C4-2B (cell line): ENCODE measurements at regions not wholly inside any gene's neighbourhood (a gene's known extent, or its start where the extent isn't known, plus 50 kb on each side); places are given as distances from the start of the nearest gene placed in this dataset.

Experiments
- H3K27ac ChIP-seq: fragments of 450-650 bp; 2 replicates; pipeline ENCODE4 v1.5.1; 2017
- ZFX ChIP-seq: fragments of 450-650 bp; IDR thresholded peaks from 2 replicates; pipeline ENCODE4 v1.6.1; 2017
- TF ChIP-seq, protein P1 (sequence below): fragments of 450-650 bp; conservative IDR thresholded peaks from 2 replicates; pipeline ENCODE4 v1.5.1; 2017; ENCODE audit warnings: mild to moderate bottlenecking

DNA sequence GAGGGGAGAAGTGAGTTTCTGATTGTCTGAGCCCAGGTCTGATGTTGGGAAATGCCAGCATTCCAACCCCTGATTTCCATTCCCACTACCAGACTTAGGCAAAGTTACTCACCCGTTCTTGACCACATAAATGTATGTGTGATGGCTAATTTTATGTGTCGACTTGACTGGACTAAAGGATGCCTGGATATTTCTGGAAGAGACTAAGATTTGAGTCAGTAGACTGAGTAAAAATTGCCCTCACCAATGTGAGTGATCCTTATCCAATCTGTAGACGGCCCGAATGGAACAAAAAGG, 95.8 kb upstream of the TAB2 start:
- H3K27ac ChIP-seq: 0 out of 2 replicates have a peak overlapping the region, but pooled peaks have one; percentile 18
- TF ChIP-seq, protein P1, sequence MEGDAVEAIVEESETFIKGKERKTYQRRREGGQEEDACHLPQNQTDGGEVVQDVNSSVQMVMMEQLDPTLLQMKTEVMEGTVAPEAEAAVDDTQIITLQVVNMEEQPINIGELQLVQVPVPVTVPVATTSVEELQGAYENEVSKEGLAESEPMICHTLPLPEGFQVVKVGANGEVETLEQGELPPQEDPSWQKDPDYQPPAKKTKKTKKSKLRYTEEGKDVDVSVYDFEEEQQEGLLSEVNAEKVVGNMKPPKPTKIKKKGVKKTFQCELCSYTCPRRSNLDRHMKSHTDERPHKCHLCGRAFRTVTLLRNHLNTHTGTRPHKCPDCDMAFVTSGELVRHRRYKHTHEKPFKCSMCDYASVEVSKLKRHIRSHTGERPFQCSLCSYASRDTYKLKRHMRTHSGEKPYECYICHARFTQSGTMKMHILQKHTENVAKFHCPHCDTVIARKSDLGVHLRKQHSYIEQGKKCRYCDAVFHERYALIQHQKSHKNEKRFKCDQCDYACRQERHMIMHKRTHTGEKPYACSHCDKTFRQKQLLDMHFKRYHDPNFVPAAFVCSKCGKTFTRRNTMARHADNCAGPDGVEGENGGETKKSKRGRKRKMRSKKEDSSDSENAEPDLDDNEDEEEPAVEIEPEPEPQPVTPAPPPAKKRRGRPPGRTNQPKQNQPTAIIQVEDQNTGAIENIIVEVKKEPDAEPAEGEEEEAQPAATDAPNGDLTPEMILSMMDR: no peak
- TF ChIP-seq ZFX: no peak

DNA sequence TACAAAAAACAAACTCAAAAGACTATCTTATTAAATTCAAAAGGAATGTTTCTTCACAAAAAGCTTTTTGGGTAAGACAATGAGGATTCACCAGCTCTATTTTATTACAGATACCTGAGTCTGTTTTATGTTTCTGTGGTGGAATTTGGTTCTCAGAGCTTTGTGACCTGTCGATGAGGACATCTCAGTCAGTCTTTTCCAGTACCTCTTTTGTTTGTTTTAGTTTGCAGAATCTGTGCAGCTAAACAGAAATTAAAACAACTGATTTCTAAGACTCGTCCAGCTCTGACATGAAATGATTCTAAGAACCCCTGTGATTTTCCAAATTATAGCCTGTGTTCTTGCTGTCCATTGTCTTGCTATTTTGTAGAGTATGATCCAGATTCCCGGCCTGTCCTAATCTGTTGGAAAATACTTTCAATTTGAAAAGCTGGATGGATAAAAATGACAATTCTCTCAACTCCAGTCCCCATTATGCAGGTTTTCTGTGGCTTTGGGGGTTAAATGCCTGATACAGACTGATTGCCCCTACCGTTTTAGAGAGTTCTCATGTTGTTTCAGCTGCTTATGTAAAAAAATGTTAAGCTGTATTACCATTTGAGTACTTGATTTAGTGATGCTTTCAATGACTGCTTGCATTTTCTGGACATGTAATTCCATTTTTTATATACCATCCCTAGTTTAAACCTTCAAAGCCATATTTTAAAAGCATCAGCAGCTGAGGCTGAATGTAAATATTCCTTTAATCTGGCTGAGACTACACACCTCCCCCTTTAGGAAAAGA, 94.2 kb upstream of the TAB2 start:
- H3K27ac ChIP-seq: no peak overlapping the region
- TF ChIP-seq, protein P1: no peak
- no peak for TF ChIP-seq ZFX

DNA sequence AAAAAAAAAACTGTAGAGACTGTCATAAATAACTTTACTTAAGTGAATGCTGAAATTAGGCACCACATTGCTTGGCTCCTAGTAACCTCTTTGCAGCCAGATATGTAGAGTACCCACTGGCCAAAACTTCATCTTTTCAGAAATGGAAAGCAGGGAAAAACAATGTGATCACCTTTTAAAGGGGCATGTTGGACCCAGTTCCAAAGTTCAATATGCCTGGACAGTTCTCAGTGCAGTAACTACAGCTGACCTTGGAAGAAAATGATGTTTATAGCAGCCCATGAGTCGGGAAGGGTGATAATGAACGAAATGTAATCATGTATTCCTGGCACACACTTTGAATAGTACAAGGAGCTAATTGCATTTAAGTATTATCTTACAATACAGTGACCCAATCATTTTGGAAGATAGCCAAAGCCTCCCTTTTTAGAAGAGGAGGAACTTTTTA, 93.6 kb upstream of the TAB2 start:
- TF ChIP-seq, protein P1: no peak
- no peak for TF ChIP-seq ZFX

DNA sequence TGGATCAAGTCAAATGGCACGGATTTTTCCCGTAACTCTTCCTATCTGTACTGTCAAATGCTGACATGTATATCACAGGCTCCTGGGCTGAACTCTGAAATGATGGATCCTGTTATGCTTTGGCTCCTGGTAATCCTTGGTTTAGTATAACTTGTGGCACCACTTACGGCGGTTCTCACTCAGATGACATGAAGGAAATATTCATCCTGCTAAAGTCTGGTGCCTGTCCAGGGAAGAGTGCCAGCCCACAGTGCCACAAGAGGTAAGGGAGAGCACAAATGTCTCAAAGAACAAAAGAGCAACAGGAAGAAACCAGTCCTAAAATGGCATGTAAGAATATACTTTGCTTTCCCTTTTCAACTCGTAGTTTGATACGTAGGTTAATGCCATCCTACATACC, 93.1 kb upstream of the TAB2 start:
- TF ChIP-seq, protein P1: no peak
- no peak for TF ChIP-seq ZFX
- H3K27ac ChIP-seq: no peak overlapping the region

More for the DNA sequence above, 93.6 kb upstream of the TAB2 start:
- H3K27ac ChIP-seq: no peak overlapping the region

DNA sequence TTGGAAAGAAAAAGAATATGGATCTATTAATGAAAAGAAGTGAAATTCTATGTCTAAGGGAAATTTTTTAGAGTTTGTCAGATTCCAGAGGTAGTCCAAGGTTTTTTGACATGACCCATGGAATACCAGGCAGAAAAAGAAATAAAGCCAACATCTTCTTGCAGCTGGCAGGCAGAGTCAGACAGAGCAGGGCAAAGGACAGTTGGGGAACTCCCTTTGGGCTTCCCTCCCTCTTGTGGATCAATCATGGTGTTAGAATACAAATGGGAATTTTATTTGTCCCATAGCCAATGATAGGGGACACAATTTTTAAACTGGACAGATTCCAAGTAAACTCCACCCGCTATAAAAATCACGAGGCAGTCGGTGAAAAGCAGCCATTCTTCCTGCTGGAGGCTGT, 92.1 kb upstream of the TAB2 start:
- H3K27ac ChIP-seq: no peak overlapping the region
- TF ChIP-seq, protein P1: no peak
- TF ChIP-seq ZFX: no peak

DNA sequence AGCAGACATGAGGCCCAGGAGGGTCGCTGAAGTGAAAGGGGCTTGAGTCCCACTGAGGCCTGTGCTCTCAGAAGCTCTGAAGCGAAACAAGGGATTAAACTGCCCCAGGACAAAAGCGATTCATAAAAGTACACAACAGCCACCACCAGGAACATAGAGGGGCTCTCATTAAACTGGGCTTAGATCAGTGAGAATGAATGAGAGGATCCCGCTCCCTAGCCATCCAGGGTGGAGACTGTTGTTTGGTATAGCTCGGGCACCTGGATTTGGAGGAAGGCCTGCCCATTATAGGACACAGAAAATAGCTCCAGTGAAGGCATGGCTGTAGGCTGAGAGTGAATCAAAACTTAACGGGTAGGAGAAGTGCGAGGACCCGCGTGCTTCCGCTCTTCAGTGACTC, 91.6 kb upstream of the TAB2 start:
- TF ChIP-seq, protein P1: no peak
- no peak for TF ChIP-seq ZFX
- no peak overlapping the region for H3K27ac ChIP-seq

DNA sequence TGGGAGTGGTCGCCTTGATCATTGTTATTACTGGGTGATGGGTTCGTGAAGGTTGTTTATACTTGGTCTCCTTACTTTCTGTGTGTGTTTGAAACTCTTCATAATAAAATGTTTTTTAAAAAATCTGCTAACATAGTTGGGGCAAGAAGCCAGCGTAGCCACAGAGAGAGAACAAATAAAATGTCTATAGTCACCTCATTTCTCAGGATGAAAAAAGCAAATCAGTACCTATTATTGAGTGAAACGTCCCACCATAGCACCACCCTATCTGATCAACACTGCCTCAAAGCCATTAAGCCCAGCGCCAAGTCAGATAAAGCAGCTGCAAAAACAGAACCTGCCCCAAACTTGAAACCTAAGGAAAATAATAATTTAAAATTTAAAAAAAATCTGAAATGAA, 89.7 kb upstream of the TAB2 start:
- TF ChIP-seq, protein P1: no peak
- TF ChIP-seq ZFX: no peak
- no peak overlapping the region for H3K27ac ChIP-seq
